SU-DHL-6 (cell line): ENCODE measurements at regions not wholly inside any gene's neighbourhood (a gene's known extent, or its start where the extent isn't known, plus 50 kb on each side); places are given as distances from the start of the nearest gene placed in this dataset.

Experiments used
- EZH2phosphoT487 ChIP-seq: fragments of 200-600 bp; sonication (generic), shearing (Covaris generic); conservative IDR thresholded peaks from 2 replicates; pipeline ENCODE4 v1.6.1; 2018; ENCODE audit warnings: mild to moderate bottlenecking, antibody characterized with exemption, low read length, moderate library complexity, mixed read lengths
- TF ChIP-seq, protein P1 (sequence below): fragments of 200-600 bp; sonication (generic); IDR thresholded peaks from one replicate; pipeline ENCODE4 v1.5.1; 2017; ENCODE audit warnings: antibody characterized with exemption, mild to moderate bottlenecking, low read length, moderate library complexity; ENCODE audit not compliant: insufficient read depth, poor library complexity, severe bottlenecking

DNA sequence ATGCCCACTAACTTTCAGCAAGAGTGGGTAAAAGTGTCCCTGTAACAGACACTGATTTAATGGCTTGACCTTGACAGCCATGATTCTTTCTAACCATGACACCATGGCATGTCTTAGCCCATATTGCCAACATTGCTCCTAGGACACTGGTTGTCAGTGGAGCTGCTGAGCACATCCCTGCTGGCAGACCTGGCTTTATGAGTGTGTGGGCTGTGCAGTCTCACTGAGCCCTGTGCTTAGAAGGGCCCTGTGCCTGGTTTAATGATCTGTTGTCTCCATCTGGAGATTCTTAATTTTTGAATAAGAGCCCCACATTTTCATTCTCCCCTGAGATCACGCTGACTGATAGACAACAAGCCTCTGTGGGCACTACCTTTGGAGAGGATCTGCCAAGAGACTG is 243.1 kb upstream of the KIAA1217 start:
- TF ChIP-seq, protein P1, sequence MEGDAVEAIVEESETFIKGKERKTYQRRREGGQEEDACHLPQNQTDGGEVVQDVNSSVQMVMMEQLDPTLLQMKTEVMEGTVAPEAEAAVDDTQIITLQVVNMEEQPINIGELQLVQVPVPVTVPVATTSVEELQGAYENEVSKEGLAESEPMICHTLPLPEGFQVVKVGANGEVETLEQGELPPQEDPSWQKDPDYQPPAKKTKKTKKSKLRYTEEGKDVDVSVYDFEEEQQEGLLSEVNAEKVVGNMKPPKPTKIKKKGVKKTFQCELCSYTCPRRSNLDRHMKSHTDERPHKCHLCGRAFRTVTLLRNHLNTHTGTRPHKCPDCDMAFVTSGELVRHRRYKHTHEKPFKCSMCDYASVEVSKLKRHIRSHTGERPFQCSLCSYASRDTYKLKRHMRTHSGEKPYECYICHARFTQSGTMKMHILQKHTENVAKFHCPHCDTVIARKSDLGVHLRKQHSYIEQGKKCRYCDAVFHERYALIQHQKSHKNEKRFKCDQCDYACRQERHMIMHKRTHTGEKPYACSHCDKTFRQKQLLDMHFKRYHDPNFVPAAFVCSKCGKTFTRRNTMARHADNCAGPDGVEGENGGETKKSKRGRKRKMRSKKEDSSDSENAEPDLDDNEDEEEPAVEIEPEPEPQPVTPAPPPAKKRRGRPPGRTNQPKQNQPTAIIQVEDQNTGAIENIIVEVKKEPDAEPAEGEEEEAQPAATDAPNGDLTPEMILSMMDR: no peak
- no peak for TF ChIP-seq EZH2phosphoT487
